Astrocyte of the cerebellum (primary cell): ENCODE measurements at regions not wholly inside any gene's neighbourhood (a gene's known extent, or its start where the extent isn't known, plus 50 kb on each side); places are given as distances from the start of the nearest gene placed in this dataset.
A peak's percentile ranks its signal among the peaks of the same experiment; 100 is the strongest.

ENCODE experiments used
- DNase-seq: peaks from one replicate; pipeline ENCODE4 v3.0.0-alpha.2; 2011; ENCODE audit warnings: low read depth
- H3K4me3 ChIP-seq: 2 replicates; pipeline ENCODE4 v1.5.1; 2011; ENCODE audit warnings: mild to moderate bottlenecking, low read depth, low read length, moderate library complexity
- in situ Hi-C: cut with HindIII; loops from 2 replicates; pipeline ENCODE4 v1.10.0; 2017; ENCODE audit warnings: low sequenced_read_pairs
- TF ChIP-seq, protein P1 (sequence below): IDR thresholded peaks from 2 replicates; pipeline ENCODE4 v1.5.1; 2012; ENCODE audit warnings: low read length, low read depth, moderate library complexity, mild to moderate bottlenecking; ENCODE audit errors: missing control alignments

DNA sequence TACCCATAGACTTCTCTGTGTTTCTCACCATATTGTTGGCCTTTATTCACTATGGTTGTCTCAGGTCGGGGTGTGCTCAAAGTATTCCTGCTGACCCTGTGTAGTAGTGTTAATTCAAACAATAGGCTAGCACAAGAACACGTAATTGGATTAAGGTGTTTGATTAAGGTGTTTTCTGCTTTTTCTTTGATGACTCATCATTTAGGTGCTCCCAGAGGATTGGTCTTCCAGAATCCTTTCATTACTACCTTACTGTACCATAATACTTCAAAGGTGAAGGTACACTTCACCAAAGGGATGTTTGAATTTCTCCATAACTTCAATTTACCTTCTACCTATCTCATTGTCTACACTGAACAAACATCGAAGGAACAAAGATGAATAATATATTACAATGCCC lies 121.7 kb upstream of the CCDC160 start:
- in situ Hi-C loops: no loop called here
- TF ChIP-seq, protein P1, sequence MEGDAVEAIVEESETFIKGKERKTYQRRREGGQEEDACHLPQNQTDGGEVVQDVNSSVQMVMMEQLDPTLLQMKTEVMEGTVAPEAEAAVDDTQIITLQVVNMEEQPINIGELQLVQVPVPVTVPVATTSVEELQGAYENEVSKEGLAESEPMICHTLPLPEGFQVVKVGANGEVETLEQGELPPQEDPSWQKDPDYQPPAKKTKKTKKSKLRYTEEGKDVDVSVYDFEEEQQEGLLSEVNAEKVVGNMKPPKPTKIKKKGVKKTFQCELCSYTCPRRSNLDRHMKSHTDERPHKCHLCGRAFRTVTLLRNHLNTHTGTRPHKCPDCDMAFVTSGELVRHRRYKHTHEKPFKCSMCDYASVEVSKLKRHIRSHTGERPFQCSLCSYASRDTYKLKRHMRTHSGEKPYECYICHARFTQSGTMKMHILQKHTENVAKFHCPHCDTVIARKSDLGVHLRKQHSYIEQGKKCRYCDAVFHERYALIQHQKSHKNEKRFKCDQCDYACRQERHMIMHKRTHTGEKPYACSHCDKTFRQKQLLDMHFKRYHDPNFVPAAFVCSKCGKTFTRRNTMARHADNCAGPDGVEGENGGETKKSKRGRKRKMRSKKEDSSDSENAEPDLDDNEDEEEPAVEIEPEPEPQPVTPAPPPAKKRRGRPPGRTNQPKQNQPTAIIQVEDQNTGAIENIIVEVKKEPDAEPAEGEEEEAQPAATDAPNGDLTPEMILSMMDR: no peak
- no peak overlapping the region for H3K4me3 ChIP-seq
- DNase-seq: no peak

GRCh38 chrX:134137341-134137740 lies 99.6 kb upstream of the CCDC160 start:
- DNase-seq: no peak
- in situ Hi-C loops: no loop called here
- H3K4me3 ChIP-seq: no peak overlapping the region
- TF ChIP-seq, protein P1: no peak

DNA sequence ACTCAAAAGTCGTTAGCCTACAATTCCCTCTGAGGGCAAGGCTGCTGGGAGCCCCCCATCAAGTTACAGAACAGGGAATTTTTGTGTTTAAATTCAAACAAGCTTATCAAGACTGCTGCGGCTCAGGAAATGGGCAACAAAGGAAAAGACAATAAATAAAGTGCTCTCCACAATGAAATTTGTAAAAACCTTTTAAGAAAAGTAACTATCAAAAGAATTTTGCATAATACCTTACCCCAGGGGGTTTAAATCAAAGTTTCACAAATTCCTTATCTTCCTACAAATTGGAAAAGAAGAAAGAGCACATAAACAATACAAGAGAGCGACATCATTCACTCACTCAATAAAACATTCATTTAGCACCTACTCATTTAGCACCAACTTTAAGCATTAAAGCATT lies 97.9 kb upstream of the CCDC160 start:
- H3K4me3 ChIP-seq: no peak overlapping the region
- no peak for DNase-seq
- TF ChIP-seq, protein P1: no peak
- in situ Hi-C loops: no loop called here

DNA sequence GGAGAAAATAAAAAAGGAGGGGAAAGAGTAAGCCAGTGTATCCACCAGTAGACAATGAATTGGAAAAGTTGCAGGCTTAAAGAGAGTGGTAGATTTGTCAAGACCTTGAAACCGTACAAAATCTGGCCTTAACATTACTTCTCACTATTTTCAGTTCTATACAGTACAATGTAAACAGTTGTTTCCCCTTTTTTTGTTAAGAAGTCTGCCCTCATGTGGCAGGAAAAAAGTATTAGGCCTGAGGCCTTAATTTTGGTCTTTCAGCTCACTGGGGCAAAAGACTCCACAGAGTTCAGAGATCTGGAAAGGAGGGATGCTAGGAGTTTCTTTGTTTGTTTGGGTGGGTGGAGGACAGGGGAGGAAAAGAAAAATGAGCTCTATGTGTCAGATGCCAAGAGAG lies 92.8 kb upstream of the CCDC160 start:
- H3K4me3 ChIP-seq: no peak overlapping the region
- no peak for DNase-seq
- in situ Hi-C loops: loop anchor here (10.0 kb wide), 1 partner anchor 119 kb away; no protein-coding TSS in a partner anchor
- TF ChIP-seq, protein P1: peak; percentile 39

DNA sequence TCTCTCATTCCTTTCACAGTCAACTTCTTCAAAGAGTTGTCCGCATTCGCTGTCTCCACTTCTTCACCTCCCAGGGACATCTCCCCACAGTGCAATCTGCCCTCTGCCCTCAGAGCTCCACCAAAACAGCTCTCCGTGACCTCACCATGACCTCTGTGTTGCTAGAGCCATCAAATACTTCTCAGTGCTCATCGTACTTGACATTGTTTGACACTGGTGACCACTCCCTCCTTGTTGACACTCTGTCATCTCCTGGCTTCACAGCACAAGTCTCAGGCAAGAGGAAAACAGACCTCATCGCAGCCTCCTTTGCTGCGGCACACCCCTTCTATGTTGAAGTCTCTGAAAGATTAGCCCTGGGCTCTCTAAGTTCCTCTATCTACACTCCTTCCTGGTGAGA lies 90.5 kb upstream of the CCDC160 start:
- in situ Hi-C loops: loop anchor here (10.0 kb wide), 1 partner anchor 122 kb away; no protein-coding TSS in a partner anchor
- TF ChIP-seq, protein P1: no peak
- H3K4me3 ChIP-seq: no peak overlapping the region
- DNase-seq: no peak

DNA sequence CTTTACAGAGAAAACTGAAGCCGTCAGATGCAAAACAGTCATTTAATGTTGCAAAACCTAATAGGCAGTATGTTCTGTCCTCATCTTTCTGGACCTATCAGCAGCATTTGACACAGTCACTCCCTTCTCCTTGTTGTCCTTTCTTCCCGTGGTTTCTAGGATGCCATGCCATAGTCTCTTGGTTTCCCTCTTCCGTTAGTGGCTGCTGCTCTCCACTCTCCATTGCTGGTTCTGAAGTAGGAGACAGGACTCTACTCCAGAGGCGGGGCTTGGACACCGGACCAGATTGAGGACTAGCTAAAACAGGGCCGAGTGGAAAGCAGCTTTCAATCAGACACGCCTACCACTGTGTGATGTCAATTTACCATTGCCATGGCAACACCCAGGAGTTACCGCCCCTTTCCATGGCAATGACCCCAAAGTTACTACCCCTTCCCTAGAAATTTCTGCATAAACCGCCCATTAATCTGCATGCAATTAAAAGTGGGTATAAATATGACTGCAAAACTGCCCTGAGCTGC lies 88.8 kb upstream of the CCDC160 start:
- DNase-seq: no peak
- TF ChIP-seq, protein P1: no peak
- in situ Hi-C loops: loop anchor here (10.0 kb wide), 1 partner anchor 123 kb away; no protein-coding TSS in a partner anchor
- H3K4me3 ChIP-seq: no peak overlapping the region
